ENCODE measurements at regions not wholly inside any gene's neighbourhood (a gene's known extent, or its start where the extent isn't known, plus 50 kb on each side); places are given as distances from the start of the nearest gene placed in this dataset.

GRCh38 chr18:49654347-49654746, 92.5 kb downstream of the LIPG start:
- TF ChIP-seq, protein P1, sequence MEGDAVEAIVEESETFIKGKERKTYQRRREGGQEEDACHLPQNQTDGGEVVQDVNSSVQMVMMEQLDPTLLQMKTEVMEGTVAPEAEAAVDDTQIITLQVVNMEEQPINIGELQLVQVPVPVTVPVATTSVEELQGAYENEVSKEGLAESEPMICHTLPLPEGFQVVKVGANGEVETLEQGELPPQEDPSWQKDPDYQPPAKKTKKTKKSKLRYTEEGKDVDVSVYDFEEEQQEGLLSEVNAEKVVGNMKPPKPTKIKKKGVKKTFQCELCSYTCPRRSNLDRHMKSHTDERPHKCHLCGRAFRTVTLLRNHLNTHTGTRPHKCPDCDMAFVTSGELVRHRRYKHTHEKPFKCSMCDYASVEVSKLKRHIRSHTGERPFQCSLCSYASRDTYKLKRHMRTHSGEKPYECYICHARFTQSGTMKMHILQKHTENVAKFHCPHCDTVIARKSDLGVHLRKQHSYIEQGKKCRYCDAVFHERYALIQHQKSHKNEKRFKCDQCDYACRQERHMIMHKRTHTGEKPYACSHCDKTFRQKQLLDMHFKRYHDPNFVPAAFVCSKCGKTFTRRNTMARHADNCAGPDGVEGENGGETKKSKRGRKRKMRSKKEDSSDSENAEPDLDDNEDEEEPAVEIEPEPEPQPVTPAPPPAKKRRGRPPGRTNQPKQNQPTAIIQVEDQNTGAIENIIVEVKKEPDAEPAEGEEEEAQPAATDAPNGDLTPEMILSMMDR (IDR thresholded peaks at IDR 0.05), result no peak
- TF ChIP-seq POLR2A (IDR thresholded peaks at IDR 0.05) (no peak), POLR2AphosphoS5 (IDR thresholded peaks at IDR 0.05) (no peak)

Measured in breast epithelium (tissue), 3 donors.